ENCODE measurements at regions not wholly inside any gene's neighbourhood (a gene's known extent, or its start where the extent isn't known, plus 50 kb on each side); places are given as distances from the start of the nearest gene placed in this dataset.

GRCh38 chr6:91412532-91412931, 825.7 kb upstream of the MAP3K7 start:
- Histone ChIP-seq H3K27ac (ENCODE audit: insufficient read length, low read depth, low read length) (no peak overlapping the region), H3K23me2 (ENCODE audit: insufficient read length, low read depth, low read length, poor library complexity, severe bottlenecking) (no peaks in the 10 kb centered on the region)

More at GRCh38 chr6:91412532-91412931, 825.7 kb upstream of the MAP3K7 start:
- H2AK5ac ChIP-seq (ENCODE audit: insufficient read length, low read length): no peak overlapping the region
- no peaks in the 10 kb centered on the region; the same call in 1 of the 2 replicates for H3K27me3 Mint-ChIP-seq (ENCODE audit: low read depth)
- H2BK20ac ChIP-seq (ENCODE audit: low read depth, low read length, poor library complexity, severe bottlenecking): no peak overlapping the region
- H3K14ac ChIP-seq (ENCODE audit: insufficient read depth, low read length): no peak overlapping the region
- no peak overlapping the region for H4K8ac ChIP-seq (replicated peaks; ENCODE audit: insufficient read length, low read depth, low read length)
- WGBS (ENCODE audit: extremely low coverage, insufficient read length, low lambda C conversion rate): no CpG with 5 or more reads among the region's 3 CpGs
- H3K23ac ChIP-seq (ENCODE audit: insufficient read length, low read depth, low read length): no peak overlapping the region
- H3K9ac ChIP-seq (ENCODE audit: extremely low read depth, insufficient read length, low read length): no peak overlapping the region
- H3K27ac Mint-ChIP-seq: no peak overlapping the region
- no peaks in the 10 kb centered on the region for H3K79me2 ChIP-seq (ENCODE audit: insufficient read depth, low read length)
- no peaks in the 10 kb centered on the region for H3K27me3 ChIP-seq (ENCODE audit: insufficient read depth, low read length)
- H3K36me3 Mint-ChIP-seq (ENCODE audit: insufficient read depth in 1 of 3, low read depth in 3 of 3): peaks cover 0 to 8% (median 2%) of the 10 kb centered on the region in 3 experiments; a peak in 2 of 7 replicates
- H4K20me1 ChIP-seq (ENCODE audit: control insufficient read depth, insufficient read depth, insufficient read length): no peaks in the 10 kb centered on the region
- H3K79me1 ChIP-seq (ENCODE audit: insufficient read depth, low read depth, low read length, poor library complexity, severe bottlenecking): no peaks in the 10 kb centered on the region
- H3K4me1 Mint-ChIP-seq: peaks cover 7% of the 10 kb centered on the region in 2 experiments
- TF ChIP-seq, protein P1, sequence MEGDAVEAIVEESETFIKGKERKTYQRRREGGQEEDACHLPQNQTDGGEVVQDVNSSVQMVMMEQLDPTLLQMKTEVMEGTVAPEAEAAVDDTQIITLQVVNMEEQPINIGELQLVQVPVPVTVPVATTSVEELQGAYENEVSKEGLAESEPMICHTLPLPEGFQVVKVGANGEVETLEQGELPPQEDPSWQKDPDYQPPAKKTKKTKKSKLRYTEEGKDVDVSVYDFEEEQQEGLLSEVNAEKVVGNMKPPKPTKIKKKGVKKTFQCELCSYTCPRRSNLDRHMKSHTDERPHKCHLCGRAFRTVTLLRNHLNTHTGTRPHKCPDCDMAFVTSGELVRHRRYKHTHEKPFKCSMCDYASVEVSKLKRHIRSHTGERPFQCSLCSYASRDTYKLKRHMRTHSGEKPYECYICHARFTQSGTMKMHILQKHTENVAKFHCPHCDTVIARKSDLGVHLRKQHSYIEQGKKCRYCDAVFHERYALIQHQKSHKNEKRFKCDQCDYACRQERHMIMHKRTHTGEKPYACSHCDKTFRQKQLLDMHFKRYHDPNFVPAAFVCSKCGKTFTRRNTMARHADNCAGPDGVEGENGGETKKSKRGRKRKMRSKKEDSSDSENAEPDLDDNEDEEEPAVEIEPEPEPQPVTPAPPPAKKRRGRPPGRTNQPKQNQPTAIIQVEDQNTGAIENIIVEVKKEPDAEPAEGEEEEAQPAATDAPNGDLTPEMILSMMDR (conservative IDR thresholded peaks at IDR 0.05): no peak
- no peak overlapping the region for H3T11ph ChIP-seq (ENCODE audit: low read length)
- peaks cover 6 to 7% of the 10 kb centered on the region in 2 experiments; a peak in 3 of 5 replicates for H3K9me3 Mint-ChIP-seq
- H3K56ac ChIP-seq (ENCODE audit: insufficient read length, low read depth, low read length): no peak overlapping the region
- H2BK12ac ChIP-seq (ENCODE audit: insufficient read length, low read depth, low read length): no peak overlapping the region
- no peak overlapping the region for H2AFZ ChIP-seq (ENCODE audit: low read length)
- no peak overlapping the region for H4K5ac ChIP-seq (ENCODE audit: insufficient read length, low read depth, low read length)
- DNase-seq: no peak
- H3K18ac ChIP-seq (ENCODE audit: insufficient read length, low read depth, low read length): no peak overlapping the region
- H2BK15ac ChIP-seq (ENCODE audit: low read depth, low read length): no peak overlapping the region
- no peak overlapping the region for H3K4me3 Mint-ChIP-seq
- no peak overlapping the region for H2BK5ac ChIP-seq (ENCODE audit: insufficient read length, low read length)
- no peak overlapping the region for H4K91ac ChIP-seq (ENCODE audit: insufficient read length, low read depth, low read length)
- peaks cover 5% of the 10 kb centered on the region; the same call in 1 of the 2 replicates for H3K4me1 ChIP-seq (ENCODE audit: insufficient read depth, low read length)
- H3K4me2 ChIP-seq (ENCODE audit: insufficient read depth, insufficient read length, low read length): no peak overlapping the region
- H3K9me3 ChIP-seq (ENCODE audit: control insufficient read depth, low read depth, low read length): no peaks in the 10 kb centered on the region
- H3K4ac ChIP-seq (ENCODE audit: low read depth, low read length): no peak overlapping the region
- H2BK120ac ChIP-seq (ENCODE audit: low read depth, low read length, poor library complexity, severe bottlenecking): no peak overlapping the region

Measured in H9 (cell line).